Subcutaneous abdominal adipose tissue (tissue), 5 donors: ENCODE measurements at regions not wholly inside any gene's neighbourhood (a gene's known extent, or its start where the extent isn't known, plus 50 kb on each side); places are given as distances from the start of the nearest gene placed in this dataset.
"Not testable (repeated sequence)": the region's sequence is repeated elsewhere in the genome, so short reads cannot be mapped to it uniquely, and the experiment has no call there.

Experiments used
- H3K27ac ChIP-seq: one replicate; pipeline ENCODE4 v1.7.0; 2013; ENCODE audit warnings: low read depth, mild to moderate bottlenecking, inconsistent platforms, low read length, moderate library complexity
- H3K27me3 ChIP-seq, 5 donors: one replicate each; pipeline ENCODE4 v1.7.0; 2013; ENCODE audit warnings: low read length in 5 of 5, inconsistent platforms in 1 of 5; ENCODE audit not compliant: control insufficient read depth in 5 of 5, insufficient read depth in 4 of 5
- H3K36me3 ChIP-seq, 5 donors: one replicate each; pipeline ENCODE4 v1.7.0; 2013; ENCODE audit warnings: low read length in 5 of 5; ENCODE audit not compliant: control insufficient read depth in 5 of 5, insufficient read depth in 5 of 5
- H3K4me1 ChIP-seq, 5 donors: one replicate each; pipeline ENCODE4 v1.7.0; 2013; ENCODE audit warnings: low read length in 5 of 5, mild to moderate bottlenecking in 3 of 5, moderate library complexity in 1 of 5; ENCODE audit not compliant: control insufficient read depth in 5 of 5, insufficient read depth in 5 of 5
- H3K4me3 ChIP-seq, 5 donors: one replicate each; pipeline ENCODE4 v1.7.0; 2013; ENCODE audit warnings: low read length in 5 of 5, low read depth in 1 of 5
- H3K9ac ChIP-seq, 5 donors: one replicate each; pipeline ENCODE4 v1.7.0; 2013; ENCODE audit warnings: low read length in 5 of 5, mild to moderate bottlenecking in 4 of 5, moderate library complexity in 3 of 5
- H3K9me3 ChIP-seq, 5 donors: one replicate each; pipeline ENCODE4 v1.7.0; 2013; ENCODE audit warnings: low read length in 5 of 5; ENCODE audit not compliant: control insufficient read depth in 5 of 5
- donor health status: healthy.
- donor health status: healthy.
- donor health status: healthy.
- donor health status: healthy.
- donor health status: healthy.

GRCh38 chr1:65577278-65577677 is 156.8 kb downstream of the LEPR start:
- no peak overlapping the region for H3K27ac ChIP-seq
- H3K36me3 ChIP-seq = peaks cover 4 to 18% (median 7%) of the 10 kb centered on the region in 5 donors
- no peak overlapping the region for H3K9ac ChIP-seq
- no peaks in the 10 kb centered on the region for H3K27me3 ChIP-seq
- H3K9me3 ChIP-seq = no peaks in the 10 kb centered on the region
- no peak overlapping the region for H3K4me3 ChIP-seq
- H3K4me1 ChIP-seq = no peaks in the 10 kb centered on the region

DNA sequence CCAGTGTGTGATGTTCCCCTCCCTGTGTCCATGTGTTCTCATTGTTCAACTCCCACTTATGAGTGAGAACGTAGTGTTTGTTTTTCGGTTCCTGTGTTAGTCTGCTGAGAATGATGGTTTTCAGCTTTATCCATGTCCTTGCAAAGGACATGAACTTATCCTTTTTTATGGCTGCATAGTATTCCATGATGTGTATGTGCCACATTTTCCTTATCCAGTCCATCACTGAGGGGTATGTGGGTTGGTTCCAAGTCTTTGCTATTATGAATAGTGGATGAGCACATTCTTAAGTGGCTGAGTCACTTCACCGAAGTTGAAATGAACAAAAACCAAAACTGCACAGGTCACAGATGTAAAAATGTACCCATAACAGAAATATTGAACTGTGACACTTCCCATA is 157.5 kb downstream of the LEPR start:
- not testable (repeated sequence) for H3K27ac ChIP-seq, H3K4me1 ChIP-seq, H3K9ac ChIP-seq, H3K27me3 ChIP-seq, H3K4me3 ChIP-seq, H3K9me3 ChIP-seq
- peaks cover 4 to 15% (median 7%) of the 10 kb centered on the region in 5 donors for H3K36me3 ChIP-seq

- Histone ChIP-seq H3K9me3 (no peaks in the 10 kb centered on the region), H3K4me3 (no peak overlapping the region), H3K36me3 (peaks cover under 1 to 9% (median 4%) of the 10 kb centered on the region in 5 donors), H3K4me1 (no peaks in the 10 kb centered on the region), H3K27me3 (no peaks in the 10 kb centered on the region), H3K9ac (no peak overlapping the region), H3K27ac (no peak overlapping the region)
Observed at GRCh38 chr1:65581119-65581518, 160.7 kb downstream of the LEPR start.

DNA sequence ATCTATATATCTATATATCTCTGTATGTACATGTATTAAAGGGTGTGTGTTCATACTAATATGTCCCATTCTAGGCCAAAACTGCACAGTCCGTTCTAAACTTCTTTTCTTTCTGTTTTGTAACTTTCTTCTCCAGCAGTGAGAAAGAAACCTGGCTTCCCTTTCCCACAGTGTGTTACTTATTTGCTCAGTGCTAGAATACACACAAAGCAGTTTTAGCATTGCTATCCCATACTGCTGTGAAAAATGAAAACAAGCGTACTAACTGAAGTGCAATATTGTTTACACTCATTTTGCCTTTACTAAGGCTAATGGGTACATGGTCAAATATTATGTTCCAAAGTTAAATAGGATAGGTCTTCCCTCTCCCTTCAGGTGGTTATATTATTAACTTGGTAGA is 163.9 kb downstream of the LEPR start:
- H3K36me3 ChIP-seq = peaks cover 0 to 2% (median 0%) of the 10 kb centered on the region in 5 donors
- no peak overlapping the region for H3K4me3 ChIP-seq
- no peaks in the 10 kb centered on the region for H3K4me1 ChIP-seq
- no peaks in the 10 kb centered on the region for H3K27me3 ChIP-seq
- no peak overlapping the region for H3K27ac ChIP-seq
- H3K9me3 ChIP-seq = no peaks in the 10 kb centered on the region
- H3K9ac ChIP-seq = no peak overlapping the region

- H3K27ac ChIP-seq = no peak overlapping the region
- H3K4me3 ChIP-seq = no peak overlapping the region
- H3K36me3 ChIP-seq = no peaks in the 10 kb centered on the region
- H3K9me3 ChIP-seq = no peaks in the 10 kb centered on the region
- H3K27me3 ChIP-seq = no peaks in the 10 kb centered on the region
- H3K4me1 ChIP-seq = no peaks in the 10 kb centered on the region
- no peak overlapping the region for H3K9ac ChIP-seq
Observed at GRCh38 chr1:65590279-65590678, 169.8 kb downstream of the LEPR start.

- Histone ChIP-seq H3K9me3 (no peaks in the 10 kb centered on the region), H3K4me1 (no peaks in the 10 kb centered on the region), H3K9ac (no peak overlapping the region), H3K27ac (no peak overlapping the region), H3K4me3 (no peak overlapping the region), H3K36me3 (peaks cover 0 to 5% (median 0%) of the 10 kb centered on the region in 5 donors), H3K27me3 (no peaks in the 10 kb centered on the region)
Observed at GRCh38 chr1:65593516-65593915, 173.0 kb downstream of the LEPR start.

DNA sequence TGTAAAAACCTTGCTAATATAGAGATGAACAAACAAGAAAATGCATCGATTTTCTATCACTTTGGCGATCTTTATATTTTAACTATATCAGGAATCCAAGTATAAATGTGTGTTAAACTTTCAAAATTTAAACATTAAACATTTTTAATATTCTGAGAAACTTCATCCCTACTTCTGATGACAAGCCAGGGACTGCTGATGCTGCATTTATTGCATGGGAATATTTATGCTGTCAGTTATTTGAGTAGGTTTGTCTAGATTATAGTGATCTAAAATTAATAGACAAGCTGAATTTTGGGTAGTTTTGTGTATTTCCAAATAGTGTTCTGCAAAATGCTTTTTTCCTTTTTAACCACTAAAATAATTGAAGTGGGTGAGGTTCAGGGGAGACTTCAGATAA is 175.3 kb downstream of the LEPR start:
- no peaks in the 10 kb centered on the region for H3K9me3 ChIP-seq
- H3K27ac ChIP-seq = no peak overlapping the region
- H3K4me3 ChIP-seq = no peak overlapping the region
- no peak overlapping the region for H3K9ac ChIP-seq
- H3K4me1 ChIP-seq = no peaks in the 10 kb centered on the region
- no peaks in the 10 kb centered on the region for H3K27me3 ChIP-seq
- peaks cover 0 to 7% (median 0%) of the 10 kb centered on the region in 5 donors for H3K36me3 ChIP-seq

GRCh38 chr1:65596768-65597167 is 176.3 kb downstream of the LEPR start:
- Histone ChIP-seq H3K9me3 (no peaks in the 10 kb centered on the region), H3K27me3 (no peaks in the 10 kb centered on the region), H3K36me3 (peaks cover 0 to 7% (median 4%) of the 10 kb centered on the region in 5 donors), H3K27ac (no peak overlapping the region), H3K9ac (no peak overlapping the region), H3K4me1 (no peaks in the 10 kb centered on the region), H3K4me3 (no peak overlapping the region)

DNA sequence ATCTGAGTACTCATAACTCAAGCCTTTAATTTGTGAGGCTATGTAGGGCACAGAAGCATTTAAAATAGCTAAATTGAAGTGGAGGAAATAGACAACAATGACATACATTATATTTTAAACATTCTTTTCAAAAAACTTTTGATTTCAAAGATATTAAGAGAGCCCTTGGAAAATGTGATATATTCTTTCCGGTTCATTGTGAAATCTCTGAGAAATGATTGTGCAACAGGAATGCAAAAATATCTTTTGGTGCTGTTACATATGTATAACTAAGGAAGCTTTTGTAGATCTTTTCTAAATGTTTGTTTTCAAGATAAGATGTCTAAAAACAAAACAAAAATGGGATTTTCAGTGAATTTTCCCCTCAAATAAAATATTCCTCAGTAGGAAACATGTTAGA is 185.2 kb downstream of the LEPR start:
- Histone ChIP-seq H3K36me3 (peaks cover 0 to 11% (median 3%) of the 10 kb centered on the region in 5 donors), H3K9me3 (no peaks in the 10 kb centered on the region), H3K27me3 (no peaks in the 10 kb centered on the region), H3K9ac (no peak overlapping the region), H3K4me1 (peaks cover 0 to 7% (median 0%) of the 10 kb centered on the region in 5 donors), H3K4me3 (no peak overlapping the region), H3K27ac (no peak overlapping the region)

- H3K4me1 ChIP-seq = peaks cover 0 to 7% (median 0%) of the 10 kb centered on the region in 5 donors
- no peaks in the 10 kb centered on the region for H3K27me3 ChIP-seq
- H3K27ac ChIP-seq = no peak overlapping the region
- H3K4me3 ChIP-seq = no peak overlapping the region
- H3K9ac ChIP-seq = no peak overlapping the region
- H3K36me3 ChIP-seq = peaks cover 1 to 7% (median 3%) of the 10 kb centered on the region in 5 donors
- no peaks in the 10 kb centered on the region for H3K9me3 ChIP-seq
Observed at GRCh38 chr1:65606426-65606825, 186.0 kb downstream of the LEPR start.

DNA sequence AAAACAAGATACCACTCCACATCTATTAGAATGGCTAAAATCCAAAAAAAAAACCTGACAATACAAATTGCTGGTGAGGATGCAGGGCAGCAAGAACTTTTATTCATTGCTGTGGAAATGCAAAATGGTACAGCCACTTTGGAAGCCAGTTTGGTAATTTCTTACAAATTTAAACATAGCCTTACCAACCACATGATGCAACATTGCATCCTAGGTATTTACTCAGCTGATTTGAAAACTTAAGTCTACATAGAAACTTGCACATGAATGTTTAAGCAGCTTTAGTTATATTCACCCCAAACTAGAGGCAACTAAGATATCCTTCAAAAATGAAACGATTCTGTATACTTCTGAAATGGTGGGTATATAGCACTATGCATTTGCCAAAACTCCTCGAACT is 178.8 kb upstream of the PDE4B start:
- Histone ChIP-seq H3K27ac (no peak overlapping the region), H3K4me1 (no peaks in the 10 kb centered on the region), H3K9me3 (no peaks in the 10 kb centered on the region), H3K36me3 (peaks cover 3 to 14% (median 6%) of the 10 kb centered on the region in 5 donors), H3K9ac (no peak overlapping the region), H3K27me3 (no peaks in the 10 kb centered on the region), H3K4me3 (no peak overlapping the region)
